Progenitor cell of endocrine pancreas (in vitro differentiated cells): ENCODE measurements at regions not wholly inside any gene's neighbourhood (a gene's known extent, or its start where the extent isn't known, plus 50 kb on each side); places are given as distances from the start of the nearest gene placed in this dataset.

Source experiments
- DNase-seq: peaks from one replicate; pipeline ENCODE4 v3.0.0; 2021; ENCODE audit warnings: low spot score; ENCODE audit not compliant: unreplicated experiment
- H3K27ac Mint-ChIP-seq: 2 replicates; pipeline ENCODE4 v1.8.0; 2021; ENCODE audit warnings: mild to moderate bottlenecking, moderate library complexity, mixed read lengths
- H3K27me3 Mint-ChIP-seq: 2 replicates; pipeline ENCODE4 v1.8.0; 2021; ENCODE audit warnings: mixed read lengths
- H3K36me3 Mint-ChIP-seq: 2 replicates; pipeline ENCODE4 v1.8.0; 2022; ENCODE audit warnings: mixed read lengths; ENCODE audit not compliant: insufficient read depth
- H3K4me1 Mint-ChIP-seq: 2 replicates; pipeline ENCODE4 v1.8.0; 2021; ENCODE audit warnings: low read depth, mixed read lengths
- H3K4me3 Mint-ChIP-seq: 2 replicates; pipeline ENCODE4 v1.8.0; 2021; ENCODE audit warnings: low read depth, mild to moderate bottlenecking, moderate library complexity, mixed read lengths
- H3K9me3 Mint-ChIP-seq: 2 replicates; pipeline ENCODE4 v1.8.0; 2021; ENCODE audit warnings: low read depth, mixed read lengths
- TF ChIP-seq, protein P1 (sequence below): fragments of 200-600 bp; sonication (generic); IDR thresholded peaks from one replicate; pipeline ENCODE4 v1.5.0; 2021; ENCODE audit warnings: antibody characterized with exemption, mild to moderate bottlenecking; ENCODE audit not compliant: unreplicated experiment

DNA sequence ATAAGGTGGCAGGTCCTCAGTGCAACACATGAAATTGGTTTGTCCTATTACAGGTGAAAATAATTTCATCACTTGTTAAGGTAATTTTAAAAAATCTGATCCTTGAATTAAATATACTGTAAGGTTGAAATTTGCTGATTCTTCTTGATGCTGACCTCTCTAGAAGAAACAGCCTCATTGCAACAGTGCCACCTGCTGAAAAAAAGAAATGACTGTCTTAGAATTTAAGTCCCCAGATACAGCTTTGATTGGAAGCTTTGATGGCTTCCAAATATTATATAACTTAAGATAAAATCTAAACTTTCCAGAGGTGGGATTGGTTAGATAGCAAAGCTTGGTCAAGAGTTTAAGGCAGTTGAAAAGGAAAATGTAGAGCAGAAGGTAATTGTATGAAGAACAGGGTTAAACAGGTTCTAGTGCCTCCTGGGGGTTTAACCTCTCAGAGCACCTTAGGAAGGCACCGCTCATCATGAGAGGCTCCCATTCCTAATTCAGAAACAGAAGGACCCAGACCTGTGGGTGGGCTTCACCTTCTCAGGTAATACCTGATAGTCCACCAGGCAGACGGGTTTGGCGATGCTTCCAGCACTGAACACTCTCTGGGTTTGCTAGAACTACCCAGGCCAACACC lies 401.0 kb downstream of the PAX1 start:
- TF ChIP-seq, protein P1, sequence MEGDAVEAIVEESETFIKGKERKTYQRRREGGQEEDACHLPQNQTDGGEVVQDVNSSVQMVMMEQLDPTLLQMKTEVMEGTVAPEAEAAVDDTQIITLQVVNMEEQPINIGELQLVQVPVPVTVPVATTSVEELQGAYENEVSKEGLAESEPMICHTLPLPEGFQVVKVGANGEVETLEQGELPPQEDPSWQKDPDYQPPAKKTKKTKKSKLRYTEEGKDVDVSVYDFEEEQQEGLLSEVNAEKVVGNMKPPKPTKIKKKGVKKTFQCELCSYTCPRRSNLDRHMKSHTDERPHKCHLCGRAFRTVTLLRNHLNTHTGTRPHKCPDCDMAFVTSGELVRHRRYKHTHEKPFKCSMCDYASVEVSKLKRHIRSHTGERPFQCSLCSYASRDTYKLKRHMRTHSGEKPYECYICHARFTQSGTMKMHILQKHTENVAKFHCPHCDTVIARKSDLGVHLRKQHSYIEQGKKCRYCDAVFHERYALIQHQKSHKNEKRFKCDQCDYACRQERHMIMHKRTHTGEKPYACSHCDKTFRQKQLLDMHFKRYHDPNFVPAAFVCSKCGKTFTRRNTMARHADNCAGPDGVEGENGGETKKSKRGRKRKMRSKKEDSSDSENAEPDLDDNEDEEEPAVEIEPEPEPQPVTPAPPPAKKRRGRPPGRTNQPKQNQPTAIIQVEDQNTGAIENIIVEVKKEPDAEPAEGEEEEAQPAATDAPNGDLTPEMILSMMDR: peak; percentile 86
- Mint-ChIP-seq H3K9me3 (no peaks in the 10 kb centered on the region), H3K4me1 (no peaks in the 10 kb centered on the region), H3K27me3 (peaks cover 55% of the 10 kb centered on the region), H3K4me3 (no peak overlapping the region), H3K36me3 (no peaks in the 10 kb centered on the region), H3K27ac (no peak overlapping the region)
- no peak for DNase-seq

DNA sequence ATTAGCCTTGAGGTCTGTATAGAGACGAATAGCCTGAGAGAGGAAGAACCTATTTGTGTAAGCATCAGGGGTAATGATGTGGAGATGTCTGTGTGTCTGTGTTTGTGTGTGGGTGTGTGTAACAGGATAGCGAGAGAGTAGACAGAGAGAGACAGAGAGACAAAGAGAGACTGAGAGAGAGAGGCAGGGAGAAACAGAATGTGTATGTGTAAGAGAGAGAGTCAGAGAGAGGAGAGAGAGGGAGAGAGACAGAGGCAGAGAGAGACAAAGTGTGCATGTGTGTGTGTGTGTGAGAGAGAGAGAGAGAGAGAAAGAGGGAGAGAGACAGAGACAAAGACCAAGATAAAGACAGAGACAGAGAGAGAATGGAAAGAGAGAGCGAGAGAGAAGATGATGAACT lies 396.1 kb downstream of the PAX1 start:
- TF ChIP-seq, protein P1: no peak
- Mint-ChIP-seq H3K27me3 (peaks cover 25% of the 10 kb centered on the region), H3K4me1 (no peaks in the 10 kb centered on the region), H3K27ac (no peak overlapping the region), H3K36me3 (no peaks in the 10 kb centered on the region), H3K9me3 (no peaks in the 10 kb centered on the region), H3K4me3 (no peak overlapping the region)
- no peak for DNase-seq

DNA sequence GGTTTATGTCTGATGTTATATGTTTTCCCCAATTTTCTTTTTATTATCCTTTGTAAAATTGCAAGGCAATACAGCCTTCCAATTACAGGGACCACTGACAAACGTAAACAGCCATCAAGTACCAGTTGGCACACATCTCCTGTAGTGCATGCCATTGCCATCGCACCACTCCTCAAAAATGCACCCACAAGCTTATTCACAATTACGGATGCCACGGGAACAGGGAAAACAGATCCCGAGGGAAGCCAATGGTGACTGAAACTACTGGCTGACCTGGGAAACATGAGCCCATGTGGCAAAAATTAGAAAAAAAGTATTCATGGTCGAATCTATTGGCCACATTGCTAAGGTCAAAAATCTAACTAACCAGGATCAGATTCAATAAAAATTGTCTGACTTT lies 395.2 kb downstream of the PAX1 start:
- no peak for DNase-seq
- H3K4me3 Mint-ChIP-seq: no peak overlapping the region
- peaks cover 23% of the 10 kb centered on the region for H3K27me3 Mint-ChIP-seq
- no peaks in the 10 kb centered on the region for H3K4me1 Mint-ChIP-seq
- TF ChIP-seq, protein P1: no peak
- no peak overlapping the region for H3K27ac Mint-ChIP-seq
- no peaks in the 10 kb centered on the region for H3K36me3 Mint-ChIP-seq
- H3K9me3 Mint-ChIP-seq: no peaks in the 10 kb centered on the region

DNA sequence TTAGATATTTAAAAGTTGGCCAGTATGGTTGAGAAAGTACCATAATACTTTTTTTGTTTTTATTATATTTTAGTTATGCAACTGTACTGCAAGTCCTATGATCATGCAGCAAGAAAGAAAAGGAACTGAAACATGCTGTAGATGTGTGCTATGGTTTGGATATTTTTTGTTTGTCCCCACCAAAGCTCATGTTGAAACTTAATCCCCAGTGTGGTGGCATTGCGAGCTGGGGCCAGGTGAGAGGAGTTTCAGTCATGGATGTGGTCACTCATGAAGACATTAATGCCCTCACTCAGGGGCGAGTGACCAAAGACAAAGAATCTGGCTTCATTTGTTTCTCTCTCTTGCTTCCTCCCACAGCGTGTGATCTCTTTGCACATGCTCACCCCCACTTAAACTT lies 393.9 kb downstream of the PAX1 start:
- TF ChIP-seq, protein P1: no peak
- H3K36me3 Mint-ChIP-seq: no peaks in the 10 kb centered on the region
- H3K27ac Mint-ChIP-seq: no peak overlapping the region
- no peaks in the 10 kb centered on the region for H3K4me1 Mint-ChIP-seq
- H3K4me3 Mint-ChIP-seq: no peak overlapping the region
- H3K9me3 Mint-ChIP-seq: no peaks in the 10 kb centered on the region
- H3K27me3 Mint-ChIP-seq: peaks cover 23% of the 10 kb centered on the region
- DNase-seq: no peak

DNA sequence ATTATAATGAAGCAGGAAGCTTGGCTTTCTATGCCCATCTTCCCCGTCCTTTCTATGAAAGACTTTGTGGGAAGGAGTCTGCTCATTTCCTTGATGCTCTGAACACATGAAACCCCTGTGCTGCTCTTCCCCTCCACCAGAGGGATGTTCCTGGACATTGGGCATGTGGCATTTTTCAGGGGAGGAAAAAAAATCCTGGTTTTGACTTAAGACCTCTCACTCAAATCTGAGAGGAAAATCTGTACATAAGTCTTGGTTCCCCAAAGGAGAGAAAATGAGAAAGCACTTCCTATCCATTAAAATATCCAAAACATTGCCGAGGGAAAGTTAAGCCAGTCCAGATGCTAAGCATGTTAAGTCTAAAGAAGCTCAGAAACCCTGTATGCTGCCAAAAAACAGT lies 393.0 kb downstream of the PAX1 start:
- DNase-seq: no peak
- H3K36me3 Mint-ChIP-seq: no peaks in the 10 kb centered on the region
- no peak overlapping the region for H3K27ac Mint-ChIP-seq
- H3K9me3 Mint-ChIP-seq: peaks cover 1% of the 10 kb centered on the region
- no peaks in the 10 kb centered on the region for H3K4me1 Mint-ChIP-seq
- H3K27me3 Mint-ChIP-seq: peaks cover 18% of the 10 kb centered on the region
- no peak overlapping the region for H3K4me3 Mint-ChIP-seq
- TF ChIP-seq, protein P1: peak; percentile 28
